Astrocyte of the cerebellum (primary cell): ENCODE measurements at regions not wholly inside any gene's neighbourhood (a gene's known extent, or its start where the extent isn't known, plus 50 kb on each side); places are given as distances from the start of the nearest gene placed in this dataset.

Source experiments
- DNase-seq: peaks from one replicate; pipeline ENCODE4 v3.0.0-alpha.2; 2011; ENCODE audit warnings: low read depth
- H3K4me3 ChIP-seq: 2 replicates; pipeline ENCODE4 v1.5.1; 2011; ENCODE audit warnings: mild to moderate bottlenecking, low read depth, low read length, moderate library complexity
- in situ Hi-C: cut with HindIII; loops from 2 replicates; pipeline ENCODE4 v1.10.0; 2017; ENCODE audit warnings: low sequenced_read_pairs
- TF ChIP-seq, protein P1 (sequence below): IDR thresholded peaks from 2 replicates; pipeline ENCODE4 v1.5.1; 2012; ENCODE audit warnings: low read length, low read depth, moderate library complexity, mild to moderate bottlenecking; ENCODE audit errors: missing control alignments

DNA sequence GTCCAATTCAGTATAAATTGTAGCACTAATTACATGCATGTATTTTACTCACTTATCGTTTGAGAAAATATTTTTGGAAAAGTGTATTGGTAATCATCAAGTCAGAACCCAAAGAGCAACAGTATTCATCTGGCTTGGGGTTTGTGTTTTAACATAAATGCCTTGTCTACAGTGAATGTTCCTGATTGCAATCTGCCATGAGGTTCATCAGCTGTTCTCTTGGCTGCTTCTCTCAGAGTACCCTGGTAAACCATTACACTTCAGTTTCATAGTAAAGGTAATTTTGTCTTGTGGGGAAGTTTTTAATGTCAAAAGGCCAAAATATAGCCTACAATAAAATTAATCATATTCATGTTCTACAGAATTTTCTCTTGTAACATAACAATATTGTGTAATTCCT is 150.3 kb downstream of the IFI44 start:
- TF ChIP-seq, protein P1, sequence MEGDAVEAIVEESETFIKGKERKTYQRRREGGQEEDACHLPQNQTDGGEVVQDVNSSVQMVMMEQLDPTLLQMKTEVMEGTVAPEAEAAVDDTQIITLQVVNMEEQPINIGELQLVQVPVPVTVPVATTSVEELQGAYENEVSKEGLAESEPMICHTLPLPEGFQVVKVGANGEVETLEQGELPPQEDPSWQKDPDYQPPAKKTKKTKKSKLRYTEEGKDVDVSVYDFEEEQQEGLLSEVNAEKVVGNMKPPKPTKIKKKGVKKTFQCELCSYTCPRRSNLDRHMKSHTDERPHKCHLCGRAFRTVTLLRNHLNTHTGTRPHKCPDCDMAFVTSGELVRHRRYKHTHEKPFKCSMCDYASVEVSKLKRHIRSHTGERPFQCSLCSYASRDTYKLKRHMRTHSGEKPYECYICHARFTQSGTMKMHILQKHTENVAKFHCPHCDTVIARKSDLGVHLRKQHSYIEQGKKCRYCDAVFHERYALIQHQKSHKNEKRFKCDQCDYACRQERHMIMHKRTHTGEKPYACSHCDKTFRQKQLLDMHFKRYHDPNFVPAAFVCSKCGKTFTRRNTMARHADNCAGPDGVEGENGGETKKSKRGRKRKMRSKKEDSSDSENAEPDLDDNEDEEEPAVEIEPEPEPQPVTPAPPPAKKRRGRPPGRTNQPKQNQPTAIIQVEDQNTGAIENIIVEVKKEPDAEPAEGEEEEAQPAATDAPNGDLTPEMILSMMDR: no peak
- no peak for DNase-seq
- in situ Hi-C loops: no loop called here
- no peak overlapping the region for H3K4me3 ChIP-seq

DNA sequence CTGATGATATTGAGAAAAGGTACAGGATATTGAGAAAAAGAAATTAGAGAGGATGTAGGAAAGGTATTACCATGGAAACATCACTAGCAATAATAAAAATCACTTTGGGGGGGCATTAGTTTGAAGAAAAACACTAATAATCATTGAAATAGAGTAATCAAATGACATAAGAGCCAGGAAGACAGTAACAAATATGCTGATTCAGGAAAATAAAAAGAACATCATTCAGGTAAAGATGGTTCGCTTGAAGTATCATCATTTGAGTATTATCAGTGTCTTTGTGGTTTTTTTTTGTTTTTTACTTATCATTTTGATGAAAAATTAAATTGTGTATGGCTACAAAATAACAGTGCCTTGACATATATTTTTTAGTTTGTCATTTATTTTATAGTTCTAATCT is 164.5 kb downstream of the IFI44 start:
- H3K4me3 ChIP-seq: no peak overlapping the region
- TF ChIP-seq, protein P1: no peak
- in situ Hi-C loops: no loop called here
- DNase-seq: no peak

DNA sequence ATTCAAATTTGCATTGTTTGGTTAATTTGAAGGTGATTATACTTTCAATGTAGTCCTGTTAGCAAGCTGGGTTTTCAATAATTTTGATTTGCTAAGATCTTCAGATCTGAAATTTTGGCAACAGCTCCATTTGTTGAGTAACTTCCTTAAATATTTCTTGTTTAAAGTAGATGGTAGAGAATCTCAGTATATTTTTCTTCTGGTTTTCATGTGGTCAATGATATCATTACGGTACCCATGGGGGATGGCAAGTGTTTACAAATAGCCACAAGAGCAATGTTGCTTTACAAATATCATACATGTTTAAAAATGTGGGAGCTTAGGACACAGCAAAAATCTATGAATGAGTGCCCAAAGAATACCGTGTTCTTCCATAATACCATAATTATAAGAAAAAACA is 175.9 kb downstream of the IFI44 start:
- TF ChIP-seq, protein P1: no peak

DNA sequence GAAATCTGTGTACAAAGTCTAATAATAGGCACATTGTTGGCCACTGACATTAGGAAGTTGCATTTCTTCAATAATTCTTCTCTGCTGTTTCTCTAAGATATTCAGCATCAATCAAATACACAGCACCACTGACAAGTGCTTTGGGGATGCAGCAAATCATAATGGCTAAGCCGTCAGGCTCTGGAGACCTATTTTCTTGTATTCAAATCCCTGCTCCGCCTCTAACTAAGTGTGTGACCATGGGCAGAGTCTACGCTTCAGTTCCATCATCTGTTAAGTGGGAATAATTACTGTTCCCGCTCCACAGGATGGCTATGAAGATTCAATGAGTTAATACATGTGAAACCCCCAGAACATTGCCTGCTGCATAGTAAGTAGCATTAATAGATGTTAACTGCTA is 176.9 kb downstream of the ADGRL4 start:
- H3K4me3 ChIP-seq: no peak overlapping the region
- in situ Hi-C loops: no loop called here
- TF ChIP-seq, protein P1: no peak

More for the DNA sequence above, 175.9 kb downstream of the IFI44 start:
- no peak overlapping the region for H3K4me3 ChIP-seq
- no peak for DNase-seq
- in situ Hi-C loops: no loop called here

DNA sequence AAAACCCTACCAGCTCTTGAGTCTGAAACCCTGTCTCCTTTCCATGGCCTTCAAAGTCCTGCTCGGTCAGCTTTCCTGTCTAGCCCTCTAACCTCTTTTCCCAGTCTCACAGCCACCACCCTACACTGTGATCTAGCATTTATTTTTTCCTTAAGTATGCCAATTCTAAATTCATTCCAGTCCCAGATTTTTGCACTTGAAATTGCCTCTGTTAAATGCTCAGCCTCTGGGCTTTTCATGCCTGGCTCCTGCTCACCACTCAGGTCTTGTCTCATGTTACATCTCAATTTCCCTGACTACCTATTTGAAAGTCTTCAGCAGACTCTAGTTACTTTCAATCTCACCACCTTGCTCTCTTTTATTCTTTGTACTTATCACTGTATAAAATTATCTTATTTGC is 176.2 kb downstream of the ADGRL4 start:
- in situ Hi-C loops: no loop called here
- TF ChIP-seq, protein P1: no peak
- no peak for DNase-seq
- H3K4me3 ChIP-seq: no peak overlapping the region

More for the DNA sequence above, 176.9 kb downstream of the ADGRL4 start:
- DNase-seq: no peak

DNA sequence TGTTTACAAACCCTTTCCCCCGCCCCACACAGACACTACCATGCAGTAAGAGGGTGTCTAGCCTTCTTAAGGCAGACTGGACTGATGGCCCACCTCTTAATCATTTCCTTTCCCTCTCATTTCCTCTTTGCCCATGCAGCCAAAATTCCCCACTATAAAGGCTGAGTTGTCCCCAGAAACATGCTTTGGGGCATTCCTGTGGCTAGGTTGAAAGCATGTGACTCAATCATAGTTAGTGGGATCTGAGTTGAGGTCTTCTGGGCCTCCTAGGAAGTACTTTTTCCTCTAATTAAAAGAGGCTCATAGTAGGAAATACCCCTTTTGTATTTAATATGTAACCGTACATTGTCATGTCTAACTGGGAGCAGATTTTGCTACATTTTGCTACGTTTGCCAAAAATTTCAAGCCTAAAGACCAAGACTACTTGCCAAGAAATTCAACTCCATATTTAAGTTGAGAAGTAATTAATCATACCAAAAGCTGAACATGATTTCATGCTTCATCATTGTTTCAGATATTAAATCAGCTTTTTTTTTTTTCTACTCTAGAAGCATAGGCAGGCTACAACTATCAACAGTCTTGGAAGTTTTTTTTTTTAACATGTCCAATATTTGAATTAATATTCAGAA is 174.7 kb downstream of the ADGRL4 start:
- H3K4me3 ChIP-seq: no peak overlapping the region
- DNase-seq: peak; percentile 92
- TF ChIP-seq, protein P1: no peak
- in situ Hi-C loops: no loop called here
